HT-29 (cell line): ENCODE measurements at regions not wholly inside any gene's neighbourhood (a gene's known extent, or its start where the extent isn't known, plus 50 kb on each side); places are given as distances from the start of the nearest gene placed in this dataset.

Source experiments
- DNase-seq: peaks from one replicate; pipeline ENCODE4 v3.0.0-alpha.2; 2015; ENCODE audit warnings: low spot score

GRCh38 chr3:13954741-13955483 is 75.0 kb upstream of the WNT7A start:
- no peak for DNase-seq

- no peak for DNase-seq
Observed at GRCh38 chr3:13954266-13954665, 74.4 kb upstream of the WNT7A start.

GRCh38 chr3:13951184-13951583 is 71.3 kb upstream of the WNT7A start:
- peak; percentile 10 for DNase-seq

- DNase-seq = no peak
Observed at GRCh38 chr3:13950042-13950441, 70.2 kb upstream of the WNT7A start.

GRCh38 chr3:13947912-13948311 is 68.0 kb upstream of the WNT7A start:
- DNase-seq = no peak

GRCh38 chr3:13939206-13939605 is 59.3 kb upstream of the WNT7A start:
- no peak for DNase-seq

- DNase-seq = no peak
Observed at GRCh38 chr3:13937131-13937530, 57.3 kb upstream of the WNT7A start.

- DNase-seq = no peak
Observed at GRCh38 chr3:13935494-13936094, 55.7 kb upstream of the WNT7A start.

GRCh38 chr3:13934813-13935212 is 54.9 kb upstream of the WNT7A start:
- no peak for DNase-seq

GRCh38 chr3:13934315-13934714 is 54.4 kb upstream of the WNT7A start:
- DNase-seq = no peak

GRCh38 chr3:13932578-13933295 is 52.9 kb upstream of the WNT7A start:
- DNase-seq = no peak

- DNase-seq = no peak
Observed at GRCh38 chr3:13931172-13931571, 51.3 kb upstream of the WNT7A start.
